HUES64 (cell line): ENCODE measurements at regions not wholly inside any gene's neighbourhood (a gene's known extent, or its start where the extent isn't known, plus 50 kb on each side); places are given as distances from the start of the nearest gene placed in this dataset.

Source experiments
- H3K27ac ChIP-seq: 2 replicates; pipeline ENCODE4 v1.7.0; 2013; ENCODE audit warnings: low read depth, low read length, inconsistent platforms
- H3K27me3 ChIP-seq: 2 replicates; pipeline ENCODE4 v1.6.1; 2013; ENCODE audit warnings: mild to moderate bottlenecking, low read length; ENCODE audit not compliant: insufficient read depth
- H3K36me3 ChIP-seq: 2 replicates; pipeline ENCODE4 v1.6.1; 2013; ENCODE audit warnings: mild to moderate bottlenecking, low read length; ENCODE audit not compliant: insufficient read depth
- H3K4me1 ChIP-seq: 2 replicates; pipeline ENCODE4 v1.6.1; 2013; ENCODE audit warnings: mild to moderate bottlenecking, low read length, moderate library complexity; ENCODE audit not compliant: insufficient read depth
- H3K4me3 ChIP-seq: 2 replicates; pipeline ENCODE4 v1.5.1; 2013; ENCODE audit warnings: mild to moderate bottlenecking, low read length, moderate library complexity
- H3K9ac ChIP-seq: 2 replicates; pipeline ENCODE4 v1.6.1; 2013; ENCODE audit warnings: mild to moderate bottlenecking, low read depth, low read length
- H3K9me3 ChIP-seq: 2 replicates; pipeline ENCODE4 v1.6.1; 2013; ENCODE audit warnings: low read depth, low read length; ENCODE audit not compliant: insufficient read depth
- WGBS: fragments of 150-250, 120-280 bp; methylation state at CpG from one replicate; pipeline ENCODE4 v1.1.7; 2013; ENCODE audit warnings: missing lambda C conversion rate; 5-methylcytosine and 5-hydroxymethylcytosine counted together

- Histone ChIP-seq H3K9me3 (no peaks in the 10 kb centered on the region), H3K27ac (no peak overlapping the region), H3K4me1 (no peaks in the 10 kb centered on the region), H3K36me3 (no peaks in the 10 kb centered on the region), H3K4me3 (no peak overlapping the region), H3K27me3 (no peaks in the 10 kb centered on the region), H3K9ac (no peak overlapping the region)
- WGBS, result 94% methylated on average over 7 of the region's 7 CpGs
Observed at GRCh38 chr4:165588534-165589315, 209.9 kb downstream of the CPE start.

- Histone ChIP-seq H3K4me1 (no peaks in the 10 kb centered on the region), H3K27me3 (no peaks in the 10 kb centered on the region), H3K9ac (no peak overlapping the region), H3K4me3 (no peak overlapping the region), H3K9me3 (no peaks in the 10 kb centered on the region), H3K36me3 (no peaks in the 10 kb centered on the region), H3K27ac (no peak overlapping the region)
- 97% methylated on average over 2 of the region's 2 CpGs for WGBS
Observed at GRCh38 chr4:165592386-165592785, 213.6 kb downstream of the CPE start.

GRCh38 chr4:165597581-165598480 is 219.0 kb downstream of the CPE start:
- no peaks in the 10 kb centered on the region for H3K4me1 ChIP-seq
- no peaks in the 10 kb centered on the region for H3K36me3 ChIP-seq
- no peak overlapping the region for H3K9ac ChIP-seq
- 91% methylated on average over 3 of the region's 3 CpGs for WGBS
- no peak overlapping the region for H3K4me3 ChIP-seq
- no peaks in the 10 kb centered on the region for H3K9me3 ChIP-seq
- H3K27me3 ChIP-seq, result no peaks in the 10 kb centered on the region
- no peak overlapping the region for H3K27ac ChIP-seq

GRCh38 chr4:165600959-165601683 is 222.3 kb downstream of the CPE start:
- Histone ChIP-seq H3K9me3 (no peaks in the 10 kb centered on the region), H3K4me1 (no peaks in the 10 kb centered on the region), H3K27ac (no peak overlapping the region), H3K4me3 (no peak overlapping the region), H3K27me3 (no peaks in the 10 kb centered on the region), H3K9ac (no peak overlapping the region), H3K36me3 (no peaks in the 10 kb centered on the region)
- 93% methylated on average over 4 of the region's 4 CpGs for WGBS

- Histone ChIP-seq H3K4me3 (no peak overlapping the region), H3K36me3 (no peaks in the 10 kb centered on the region), H3K4me1 (no peaks in the 10 kb centered on the region), H3K9ac (no peak overlapping the region), H3K27ac (no peak overlapping the region), H3K27me3 (no peaks in the 10 kb centered on the region), H3K9me3 (no peaks in the 10 kb centered on the region)
- 100% methylated on average over 1 of the region's 4 CpGs for WGBS
Observed at GRCh38 chr4:165602621-165603020, 223.8 kb downstream of the CPE start.

GRCh38 chr4:165604181-165604580 is 225.4 kb downstream of the CPE start:
- 100% methylated on average over 2 of the region's 2 CpGs for WGBS
- Histone ChIP-seq H3K27ac (no peak overlapping the region), H3K4me1 (no peaks in the 10 kb centered on the region), H3K9me3 (no peaks in the 10 kb centered on the region), H3K4me3 (no peak overlapping the region), H3K9ac (no peak overlapping the region), H3K36me3 (no peaks in the 10 kb centered on the region), H3K27me3 (no peaks in the 10 kb centered on the region)

GRCh38 chr4:165605811-165606210 is 227.0 kb downstream of the CPE start:
- Histone ChIP-seq H3K4me1 (peaks cover 16% of the 10 kb centered on the region), H3K27me3 (no peaks in the 10 kb centered on the region), H3K36me3 (no peaks in the 10 kb centered on the region), H3K9me3 (no peaks in the 10 kb centered on the region), H3K4me3 (no peak overlapping the region), H3K9ac (no peak overlapping the region), H3K27ac (no peak overlapping the region)
- 86% methylated on average over 1 of the region's 1 CpG for WGBS

- H3K9ac ChIP-seq, result no peak overlapping the region
- H3K9me3 ChIP-seq, result no peaks in the 10 kb centered on the region
- H3K36me3 ChIP-seq, result no peaks in the 10 kb centered on the region
- no peak overlapping the region for H3K4me3 ChIP-seq
- H3K27ac ChIP-seq, result no peak overlapping the region
- H3K4me1 ChIP-seq, result peaks cover 22% of the 10 kb centered on the region
- 73% methylated on average over 2 of the region's 2 CpGs for WGBS
- no peaks in the 10 kb centered on the region for H3K27me3 ChIP-seq
Observed at GRCh38 chr4:165606465-165607205, 227.8 kb downstream of the CPE start.

GRCh38 chr4:165609653-165610052 is 230.8 kb downstream of the CPE start:
- H3K27ac ChIP-seq, result no peak overlapping the region
- H3K9me3 ChIP-seq, result no peaks in the 10 kb centered on the region
- H3K9ac ChIP-seq, result no peak overlapping the region
- H3K4me1 ChIP-seq, result peaks cover 36% of the 10 kb centered on the region
- H3K36me3 ChIP-seq, result no peaks in the 10 kb centered on the region
- WGBS, result 42% methylated on average over 2 of the region's 2 CpGs
- H3K4me3 ChIP-seq, result no peak overlapping the region
- no peaks in the 10 kb centered on the region for H3K27me3 ChIP-seq

GRCh38 chr4:165610679-165611437 is 232.1 kb downstream of the CPE start:
- Histone ChIP-seq H3K9me3 (no peaks in the 10 kb centered on the region), H3K27ac (no peak overlapping the region), H3K9ac (no peak overlapping the region), H3K4me3 (no peak overlapping the region), H3K4me1 (peaks cover 36% of the 10 kb centered on the region), H3K36me3 (no peaks in the 10 kb centered on the region), H3K27me3 (no peaks in the 10 kb centered on the region)
- WGBS, result 87% methylated on average over 6 of the region's 6 CpGs
